Gastrocnemius medialis (tissue), 4 donors: ENCODE measurements at regions not wholly inside any gene's neighbourhood (a gene's known extent, or its start where the extent isn't known, plus 50 kb on each side); places are given as distances from the start of the nearest gene placed in this dataset.

ENCODE experiments used
- ATAC-seq, 2 donors: fragments of 150-250 bp; one replicate each; pipeline ENCODE4 v1.9.1; 2016
- DNase-seq, 2 donors: peaks; one replicate each; pipeline ENCODE4 v3.0.0-alpha.2; 2019
- H3K27ac ChIP-seq, 4 donors: fragments of 200-600 bp; sonication (generic); 1 replicate in 1 of 4; 2 replicates in 3 of 4; pipeline ENCODE4 v1.5.1; 2016 to 2018; ENCODE audit warnings: mild to moderate bottlenecking in 2 of 4, moderate library complexity in 1 of 4
- H3K27me3 ChIP-seq, 3 donors: fragments of 200-600 bp; sonication (generic) in 2 of 3; 1 replicate in 1 of 3; 2 replicates in 2 of 3; pipeline versions ENCODE4 v1.5.1 to v1.6.0; 2016 to 2019; ENCODE audit warnings: mild to moderate bottlenecking in 1 of 3, moderate library complexity in 1 of 3
- H3K36me3 ChIP-seq, 2 donors: fragments of 200-600 bp; sonication (generic) in 1 of 2; one replicate each; pipeline ENCODE4 v1.5.1; 2017 to 2018
- H3K4me1 ChIP-seq, 2 donors: fragments of 200-600 bp; sonication (generic) in 1 of 2; one replicate each; pipeline ENCODE4 v1.5.1; 2016 to 2017; ENCODE audit warnings: mild to moderate bottlenecking in 2 of 2
- H3K4me3 ChIP-seq, 4 donors: fragments of 200-600 bp; sonication (generic) in 3 of 4; 1 replicate in 1 of 4; 2 replicates in 3 of 4; pipeline ENCODE4 v1.5.1; 2016 to 2019; ENCODE audit warnings: mild to moderate bottlenecking in 2 of 4
- H3K9me3 ChIP-seq, 3 donors: fragments of 200-600 bp; sonication (generic) in 2 of 3; 1 replicate in 1 of 3; 2 replicates in 2 of 3; pipeline ENCODE4 v1.5.1; 2016 to 2019
- CTCF ChIP-seq, 5 experiments: fragments of 450-650 bp in 3 of 5; fragments of 200-600 bp in 2 of 5; sonication (generic) in 2 of 5; IDR thresholded peaks in 4 of 5; conservative IDR thresholded peaks in 1 of 5; 1 replicate in 4 of 5; 2 replicates in 1 of 5; pipeline ENCODE4 v1.5.1; 2016 to 2019; ENCODE audit warnings: antibody characterized with exemption in 5 of 5, mild to moderate bottlenecking in 3 of 5, moderate library complexity in 3 of 5
- POLR2A ChIP-seq, 2 donors: fragments of 450-650 bp; IDR thresholded peaks; one replicate each; pipeline ENCODE4 v1.6.1; 2017; ENCODE audit warnings: antibody characterized with exemption in 2 of 2, mild to moderate bottlenecking in 2 of 2, moderate library complexity in 2 of 2
- in situ Hi-C, 4 donors: fragments of 200-750 bp; cut with MboI; loops; one replicate each; pipeline versions ENCODE4 v1.15.0 to v1.8.0; 2017; ENCODE audit warnings: low sequenced_read_pairs in 4 of 4
- intact Hi-C: fragments of 100-400 bp; cut with DNase I; formaldehyde crosslinking; loops from one replicate; pipeline ENCODE4 v1.15.1; 2023; ENCODE audit warnings: low total_unique reads

GRCh38 chr5:35407697-35408096 is 177.4 kb upstream of the PRLR start:
- Histone ChIP-seq H3K36me3 (no peaks in the 10 kb centered on the region), H3K9me3 (no peaks in the 10 kb centered on the region), H3K4me1 (no peaks in the 10 kb centered on the region), H3K27ac (no peak overlapping the region), H3K27me3 (no peaks in the 10 kb centered on the region), H3K4me3 (no peak overlapping the region)
- no peak for DNase-seq
- in situ Hi-C loops = no loop called here
- intact Hi-C loops = no loop called here
- TF ChIP-seq POLR2A (IDR thresholded peaks at IDR 0.05) = no peak
- TF ChIP-seq CTCF (IDR thresholded peaks at IDR 0.05 in 4 of 5, conservative IDR thresholded peaks at IDR 0.05 in 1 of 5) = no peak
- ATAC-seq = no peak

- TF ChIP-seq POLR2A (IDR thresholded peaks at IDR 0.05) = no peak
- no peak for TF ChIP-seq CTCF (IDR thresholded peaks at IDR 0.05 in 4 of 5, conservative IDR thresholded peaks at IDR 0.05 in 1 of 5)
- in situ Hi-C loops = no loop called here
- Histone ChIP-seq H3K27ac (no peak overlapping the region), H3K4me1 (no peaks in the 10 kb centered on the region), H3K27me3 (no peaks in the 10 kb centered on the region), H3K4me3 (no peak overlapping the region), H3K9me3 (no peaks in the 10 kb centered on the region), H3K36me3 (no peaks in the 10 kb centered on the region)
- intact Hi-C loops = no loop called here
- no peak for ATAC-seq
- DNase-seq = no peak
These were observed 175.7 kb upstream of the PRLR start for GRCh38 chr5:35405938-35406337.

- no peaks in the 10 kb centered on the region for H3K9me3 ChIP-seq
- no peaks in the 10 kb centered on the region for H3K27me3 ChIP-seq
- no peaks in the 10 kb centered on the region for H3K36me3 ChIP-seq
- intact Hi-C loops (no loop called here), in situ Hi-C loops (no loop called here)
- no peak for DNase-seq
- TF ChIP-seq POLR2A (IDR thresholded peaks at IDR 0.05) = no peak
- TF ChIP-seq CTCF (IDR thresholded peaks at IDR 0.05 in 4 of 5, conservative IDR thresholded peaks at IDR 0.05 in 1 of 5) = no peak
- H3K4me3 ChIP-seq = no peak overlapping the region
- no peaks in the 10 kb centered on the region for H3K4me1 ChIP-seq
- no peak for ATAC-seq
- no peak overlapping the region for H3K27ac ChIP-seq
These were observed 174.4 kb upstream of the PRLR start for GRCh38 chr5:35404701-35405100.

- Histone ChIP-seq H3K36me3 (no peaks in the 10 kb centered on the region), H3K27me3 (no peaks in the 10 kb centered on the region), H3K4me3 (no peak overlapping the region), H3K27ac (no peak overlapping the region), H3K9me3 (no peaks in the 10 kb centered on the region), H3K4me1 (no peaks in the 10 kb centered on the region)
- ATAC-seq (no peak), DNase-seq (no peak)
- in situ Hi-C loops (no loop called here), intact Hi-C loops (no loop called here)
- TF ChIP-seq POLR2A (IDR thresholded peaks at IDR 0.05) = no peak
- TF ChIP-seq CTCF (IDR thresholded peaks at IDR 0.05 in 4 of 5, conservative IDR thresholded peaks at IDR 0.05 in 1 of 5) = no peak
These were observed 163.6 kb upstream of the PRLR start for GRCh38 chr5:35393901-35394300.

GRCh38 chr5:35384658-35385057 is 154.4 kb upstream of the PRLR start:
- Histone ChIP-seq H3K9me3 (no peaks in the 10 kb centered on the region), H3K4me3 (no peak overlapping the region), H3K27ac (no peak overlapping the region), H3K36me3 (no peaks in the 10 kb centered on the region), H3K4me1 (no peaks in the 10 kb centered on the region), H3K27me3 (no peaks in the 10 kb centered on the region)
- ATAC-seq = no peak
- TF ChIP-seq CTCF (IDR thresholded peaks at IDR 0.05 in 4 of 5, conservative IDR thresholded peaks at IDR 0.05 in 1 of 5) = no peak
- no peak for TF ChIP-seq POLR2A (IDR thresholded peaks at IDR 0.05)
- in situ Hi-C loops (no loop called here), intact Hi-C loops (no loop called here)
- no peak for DNase-seq
